Right hindlimb (tissue), 1 donor: ENCODE measurements at regions not wholly inside any gene's neighbourhood (a gene's known extent, or its start where the extent isn't known, plus 50 kb on each side); places are given as distances from the start of the nearest gene placed in this dataset.
A peak's percentile ranks its signal among the peaks of the same experiment; 100 is the strongest.

Experiments
- DNase-seq: peaks from one replicate; pipeline ENCODE4 v3.0.0-alpha.2; 2018

- DNase-seq, result peak; percentile 69
Observed at GRCh38 chr7:47690902-47691558, 109.1 kb upstream of the TNS3 start.

GRCh38 chr7:47689558-47689957, 107.6 kb upstream of the TNS3 start:
- DNase-seq, result no peak

- no peak for DNase-seq
Observed at GRCh38 chr7:47688311-47689100, 106.6 kb upstream of the TNS3 start.

GRCh38 chr7:47685712-47686376, 103.9 kb upstream of the TNS3 start:
- DNase-seq, result no peak

GRCh38 chr7:47685151-47685550, 103.2 kb upstream of the TNS3 start:
- DNase-seq, result no peak

GRCh38 chr7:47684728-47685127, 102.8 kb upstream of the TNS3 start:
- no peak for DNase-seq

GRCh38 chr7:47683485-47683898, 101.6 kb upstream of the TNS3 start:
- DNase-seq, result no peak

- DNase-seq, result no peak
Observed at GRCh38 chr7:47682874-47683273, 101.0 kb upstream of the TNS3 start.

GRCh38 chr7:47681249-47681810, 99.4 kb upstream of the TNS3 start:
- DNase-seq, result no peak

- DNase-seq, result no peak
Observed at GRCh38 chr7:47678641-47679380, 96.9 kb upstream of the TNS3 start.

GRCh38 chr7:47677664-47678063, 95.8 kb upstream of the TNS3 start:
- DNase-seq, result no peak

GRCh38 chr7:47677093-47677492, 95.2 kb upstream of the TNS3 start:
- DNase-seq, result no peak

- no peak for DNase-seq
Observed at GRCh38 chr7:47672977-47673381, 91.1 kb upstream of the TNS3 start.

GRCh38 chr7:47672271-47672791, 90.4 kb upstream of the TNS3 start:
- DNase-seq, result no peak

GRCh38 chr7:47671358-47671757, 89.4 kb upstream of the TNS3 start:
- DNase-seq, result no peak

- no peak for DNase-seq
Observed at GRCh38 chr7:47670729-47671128, 88.8 kb upstream of the TNS3 start.

GRCh38 chr7:47669901-47670384, 88.0 kb upstream of the TNS3 start:
- no peak for DNase-seq

- DNase-seq, result peak; percentile 45
Observed at GRCh38 chr7:47669178-47669891, 87.4 kb upstream of the TNS3 start.

GRCh38 chr7:47666164-47666862, 84.4 kb upstream of the TNS3 start:
- no peak for DNase-seq

GRCh38 chr7:47664650-47665195, 82.8 kb upstream of the TNS3 start:
- no peak for DNase-seq

- no peak for DNase-seq
Observed at GRCh38 chr7:47663851-47664250, 81.9 kb upstream of the TNS3 start.
